ENCODE measurements at regions not wholly inside any gene's neighbourhood (a gene's known extent, or its start where the extent isn't known, plus 50 kb on each side); places are given as distances from the start of the nearest gene placed in this dataset.

DNA sequence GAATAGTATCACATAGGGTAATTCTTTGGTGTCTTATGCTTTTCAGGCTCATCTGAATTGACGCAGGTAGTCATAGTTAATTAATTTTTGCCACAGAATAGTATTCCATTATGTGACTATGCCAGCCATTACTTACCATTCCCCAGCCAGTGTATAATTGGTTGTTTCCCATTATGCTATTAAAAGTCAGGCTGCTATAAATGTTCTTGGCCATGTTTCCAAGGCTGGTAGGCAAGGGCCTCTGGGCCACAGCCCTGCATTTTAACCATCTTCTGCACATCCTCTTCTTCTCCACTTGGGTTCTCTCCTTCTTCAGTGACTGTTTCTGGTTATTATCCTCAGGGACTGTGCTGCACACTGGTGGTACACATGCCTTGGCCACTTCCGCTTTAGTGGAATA, 190.9 kb downstream of the ADAMTS15 start:
- DNase-seq (ENCODE audit: low read depth in 2 of 2): no peak
- H3K4me3 ChIP-seq (replicated peaks in 1 of 2; ENCODE audit: low read depth in 2 of 2, low read length in 2 of 2): no peak overlapping the region
- TF ChIP-seq CTCF (IDR thresholded peaks at IDR 0.05; ENCODE audit: low read depth, low read length): no peak

DNA sequence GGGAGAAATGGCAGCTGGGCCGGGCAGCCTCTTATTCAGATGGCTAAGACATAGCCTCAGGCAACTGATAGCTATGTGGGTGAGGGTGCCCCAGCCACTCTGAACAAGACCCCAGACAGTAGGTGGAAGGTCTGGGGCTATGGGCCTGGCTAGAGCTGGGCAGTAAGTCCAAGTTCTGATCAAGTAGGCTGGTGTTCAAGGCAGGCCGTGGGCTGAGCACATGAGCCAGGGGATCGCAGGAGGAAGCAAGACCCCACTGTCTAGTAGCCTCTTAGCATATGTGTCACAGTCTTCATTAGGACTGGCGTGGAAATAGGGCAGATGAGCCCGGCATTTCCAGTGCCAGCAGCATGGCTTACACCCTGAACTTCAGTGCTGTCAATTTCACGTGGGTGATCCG, 192.1 kb downstream of the ADAMTS15 start:
- TF ChIP-seq CTCF (IDR thresholded peaks at IDR 0.05; ENCODE audit: low read depth, low read length): no peak
- H3K4me3 ChIP-seq (replicated peaks in 1 of 2; ENCODE audit: low read depth in 2 of 2, low read length in 2 of 2): no peak overlapping the region
- no peak for DNase-seq (ENCODE audit: low read depth in 2 of 2)

DNA sequence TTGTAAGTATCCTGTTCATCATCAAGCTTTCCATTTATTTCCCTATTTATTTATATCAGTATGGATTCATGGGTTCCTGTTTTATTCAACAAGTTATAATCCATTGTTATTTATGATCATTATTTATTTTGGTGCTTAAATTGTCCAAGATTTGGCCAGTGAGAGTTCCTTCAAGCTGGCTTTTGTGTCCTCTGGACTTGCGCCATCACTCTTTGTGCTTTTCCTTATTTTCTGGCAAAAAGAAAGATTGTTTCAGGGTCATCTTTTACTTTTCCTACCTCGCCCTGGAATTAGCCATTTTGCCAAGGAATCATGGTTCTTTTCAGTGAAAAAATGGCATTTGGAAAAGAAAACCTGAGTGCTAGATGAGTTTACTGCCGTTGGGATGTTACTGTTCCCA, 193.4 kb downstream of the ADAMTS15 start:
- H3K4me3 ChIP-seq (replicated peaks in 1 of 2; ENCODE audit: low read depth in 2 of 2, low read length in 2 of 2): no peak overlapping the region
- DNase-seq (ENCODE audit: low read depth in 2 of 2): no peak
- no peak for TF ChIP-seq CTCF (IDR thresholded peaks at IDR 0.05; ENCODE audit: low read depth, low read length)

DNA sequence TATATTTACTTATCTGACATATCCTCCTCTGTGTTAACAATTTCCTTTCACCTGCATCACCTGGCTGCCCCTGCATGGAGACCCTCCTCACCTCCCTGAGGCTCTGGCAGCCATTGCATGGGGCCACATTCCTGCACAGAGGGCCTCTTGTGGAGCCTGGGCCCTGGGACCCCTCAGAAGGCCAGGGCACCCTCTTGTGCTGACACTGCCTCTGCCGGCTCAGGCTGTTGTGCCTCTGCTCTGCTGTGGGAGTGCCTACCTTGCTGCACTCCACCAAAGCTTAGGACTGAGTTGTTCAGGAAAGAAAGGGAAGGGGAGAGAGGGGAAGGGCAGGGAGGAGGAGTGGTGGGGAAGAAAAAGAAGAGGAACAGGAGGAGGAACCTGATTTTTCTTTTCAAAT, 194.5 kb downstream of the ADAMTS15 start:
- no peak for DNase-seq (ENCODE audit: low read depth in 2 of 2)
- no peak for TF ChIP-seq CTCF (IDR thresholded peaks at IDR 0.05; ENCODE audit: low read depth, low read length)
- H3K4me3 ChIP-seq (replicated peaks in 1 of 2; ENCODE audit: low read depth in 2 of 2, low read length in 2 of 2): no peak overlapping the region

GRCh38 chr11:130644187-130644586, 195.7 kb downstream of the ADAMTS15 start:
- TF ChIP-seq CTCF (IDR thresholded peaks at IDR 0.05; ENCODE audit: low read depth, low read length): no peak
- no peak for DNase-seq (ENCODE audit: low read depth in 2 of 2)
- H3K4me3 ChIP-seq (replicated peaks in 1 of 2; ENCODE audit: low read depth in 2 of 2, low read length in 2 of 2): no peak overlapping the region

GRCh38 chr11:130645164-130645842, 196.9 kb downstream of the ADAMTS15 start:
- DNase-seq (ENCODE audit: low read depth in 2 of 2): no peak
- no peak overlapping the region for H3K4me3 ChIP-seq (replicated peaks in 1 of 2; ENCODE audit: low read depth in 2 of 2, low read length in 2 of 2)
- TF ChIP-seq CTCF (IDR thresholded peaks at IDR 0.05; ENCODE audit: low read depth, low read length): no peak

GRCh38 chr11:130645843-130646197, 197.4 kb downstream of the ADAMTS15 start:
- no peak for TF ChIP-seq CTCF (IDR thresholded peaks at IDR 0.05; ENCODE audit: low read depth, low read length)
- H3K4me3 ChIP-seq (replicated peaks in 1 of 2; ENCODE audit: low read depth in 2 of 2, low read length in 2 of 2): no peak overlapping the region
- DNase-seq (ENCODE audit: low read depth in 2 of 2): no peak

Measured in cardiac fibroblast (primary cell).